RWPE1 (cell line): ENCODE measurements at regions not wholly inside any gene's neighbourhood (a gene's known extent, or its start where the extent isn't known, plus 50 kb on each side); places are given as distances from the start of the nearest gene placed in this dataset.
"Not testable (repeated sequence)": the region's sequence is repeated elsewhere in the genome, so short reads cannot be mapped to it uniquely, and the experiment has no call there.

ENCODE experiments used
- CTCF ChIA-PET: fragments of 350-600 bp; sonication (Branson Sonifier 250); formaldehyde crosslinking; extraction: SDS; loops from one replicate; lab custom pipeline; 2021; lab: Yijun Ruan, JAX
- POLR2A ChIA-PET: fragments of 400-600 bp; formaldehyde crosslinking; extraction: SDS; loops from one replicate; lab custom pipeline; 2020; ENCODE audit warnings: antibody characterized with exemption; ENCODE audit not compliant: low non-redundant PET; lab: Yijun Ruan, JAX
- DNase-seq: peaks from one replicate; pipeline ENCODE4 v3.0.0; 2012; ENCODE audit warnings: low spot score
- H3K27ac ChIP-seq: fragments of 450-650 bp; 2 replicates; pipeline ENCODE4 v1.5.1; 2017
- TF ChIP-seq, protein P1 (sequence below): fragments of 450-650 bp; conservative IDR thresholded peaks from 2 replicates; pipeline ENCODE4 v1.5.1; 2017; ENCODE audit warnings: low read depth, mild to moderate bottlenecking

DNA sequence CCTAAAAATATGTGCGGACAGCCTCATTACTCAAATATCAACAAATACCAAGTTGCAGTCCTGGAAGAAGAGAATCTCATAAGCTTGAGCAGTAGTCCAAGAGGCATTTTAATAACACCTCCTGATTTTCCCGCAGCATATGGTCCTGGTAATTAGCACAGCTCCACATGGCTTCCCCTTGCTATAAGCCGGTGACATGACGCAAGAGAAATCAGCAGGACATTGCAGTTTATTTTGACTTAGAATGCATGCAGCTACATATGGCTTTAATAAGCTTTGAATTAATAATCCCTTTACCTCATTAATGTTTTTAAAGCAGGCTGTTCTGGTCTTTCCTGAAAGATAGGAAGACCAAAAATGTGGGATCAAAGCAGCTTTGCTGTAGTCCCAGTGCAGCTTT lies 137.6 kb downstream of the RAMP3 start:
- ChIA-PET CTCF (no interaction called here), POLR2A (no interaction called here)
- DNase-seq: no peak
- TF ChIP-seq, protein P1, sequence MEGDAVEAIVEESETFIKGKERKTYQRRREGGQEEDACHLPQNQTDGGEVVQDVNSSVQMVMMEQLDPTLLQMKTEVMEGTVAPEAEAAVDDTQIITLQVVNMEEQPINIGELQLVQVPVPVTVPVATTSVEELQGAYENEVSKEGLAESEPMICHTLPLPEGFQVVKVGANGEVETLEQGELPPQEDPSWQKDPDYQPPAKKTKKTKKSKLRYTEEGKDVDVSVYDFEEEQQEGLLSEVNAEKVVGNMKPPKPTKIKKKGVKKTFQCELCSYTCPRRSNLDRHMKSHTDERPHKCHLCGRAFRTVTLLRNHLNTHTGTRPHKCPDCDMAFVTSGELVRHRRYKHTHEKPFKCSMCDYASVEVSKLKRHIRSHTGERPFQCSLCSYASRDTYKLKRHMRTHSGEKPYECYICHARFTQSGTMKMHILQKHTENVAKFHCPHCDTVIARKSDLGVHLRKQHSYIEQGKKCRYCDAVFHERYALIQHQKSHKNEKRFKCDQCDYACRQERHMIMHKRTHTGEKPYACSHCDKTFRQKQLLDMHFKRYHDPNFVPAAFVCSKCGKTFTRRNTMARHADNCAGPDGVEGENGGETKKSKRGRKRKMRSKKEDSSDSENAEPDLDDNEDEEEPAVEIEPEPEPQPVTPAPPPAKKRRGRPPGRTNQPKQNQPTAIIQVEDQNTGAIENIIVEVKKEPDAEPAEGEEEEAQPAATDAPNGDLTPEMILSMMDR: no peak
- H3K27ac ChIP-seq: no peak overlapping the region

DNA sequence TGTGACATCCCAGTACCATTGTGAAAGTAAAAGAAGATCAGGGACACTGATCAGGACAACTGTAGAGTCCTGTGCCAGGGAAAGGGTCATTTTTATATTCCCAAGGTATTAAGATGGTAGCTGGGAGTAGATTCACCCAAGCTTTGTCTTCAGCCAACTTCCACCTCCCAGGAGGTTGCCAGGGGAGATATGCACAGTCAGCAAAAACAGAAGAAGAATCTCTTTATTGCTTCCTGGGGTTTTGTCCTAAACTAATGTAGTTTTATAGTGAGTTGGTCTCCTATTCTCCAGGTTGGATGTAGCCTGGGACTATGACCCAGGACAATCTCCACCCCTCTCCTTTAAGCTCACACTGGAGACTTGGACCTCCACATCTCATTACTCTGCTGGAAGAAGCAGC lies 139.2 kb downstream of the RAMP3 start:
- H3K27ac ChIP-seq: no peak overlapping the region
- DNase-seq: no peak
- CTCF ChIA-PET: interaction anchor here (0.7 kb wide), 1 partner anchor 667 kb away, joined by 4 read pairs; no protein-coding TSS in a partner anchor
- TF ChIP-seq, protein P1: no peak
- POLR2A ChIA-PET: no interaction called here

DNA sequence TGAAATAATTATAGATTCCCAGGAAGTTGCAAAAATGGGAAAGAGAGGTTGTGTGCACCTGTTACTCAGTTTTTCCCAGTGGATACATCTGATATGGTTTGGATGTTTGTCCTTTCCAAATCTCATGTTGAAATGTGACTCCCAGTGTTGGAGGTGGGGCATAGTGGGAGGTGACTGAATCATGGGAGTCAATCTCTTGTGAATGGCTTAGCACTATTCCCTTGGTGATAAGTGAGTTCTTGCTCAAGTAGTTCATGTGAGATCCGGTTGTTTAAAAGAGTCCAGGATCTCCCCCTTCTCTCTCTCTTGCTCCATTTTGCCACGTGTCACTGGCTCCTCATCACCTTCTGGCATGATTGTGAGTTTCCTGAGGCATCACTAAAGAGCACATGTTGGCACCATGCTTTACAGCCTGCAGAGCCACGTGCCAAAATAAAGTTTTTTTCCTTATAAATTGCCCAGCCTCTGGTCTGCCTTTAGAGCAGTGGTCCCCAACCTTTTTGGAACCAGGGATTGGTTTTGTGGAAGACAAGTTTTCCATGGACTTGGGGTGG lies 149.2 kb downstream of the RAMP3 start:
- ChIA-PET CTCF (no interaction called here), POLR2A (no interaction called here)
- no peak overlapping the region for H3K27ac ChIP-seq
- DNase-seq: no peak
- TF ChIP-seq, protein P1: no peak

DNA sequence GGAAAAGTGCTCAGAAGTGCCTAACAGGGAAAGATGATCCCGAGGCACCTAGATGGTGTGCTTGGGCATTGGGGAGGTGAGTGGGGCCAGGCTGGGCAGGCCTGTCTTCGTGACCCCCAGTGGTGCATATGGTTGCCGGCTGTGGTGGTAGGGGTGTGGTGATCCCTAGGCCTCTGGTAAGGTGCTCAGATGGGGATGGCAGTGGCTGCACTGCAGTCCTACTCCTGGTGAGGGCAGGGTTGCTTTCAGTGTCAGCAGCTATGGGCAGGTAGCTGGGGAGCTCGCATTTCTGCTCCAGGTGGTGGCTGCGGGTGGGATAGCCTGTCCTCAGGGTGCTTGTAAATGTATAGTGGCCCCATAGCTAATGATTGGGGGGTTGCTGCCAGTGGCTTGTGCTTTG lies 154.0 kb downstream of the RAMP3 start:
- no peak for DNase-seq
- CTCF ChIA-PET: no interaction called here
- H3K27ac ChIP-seq: no peak overlapping the region
- TF ChIP-seq, protein P1: no peak
- POLR2A ChIA-PET: no interaction called here

DNA sequence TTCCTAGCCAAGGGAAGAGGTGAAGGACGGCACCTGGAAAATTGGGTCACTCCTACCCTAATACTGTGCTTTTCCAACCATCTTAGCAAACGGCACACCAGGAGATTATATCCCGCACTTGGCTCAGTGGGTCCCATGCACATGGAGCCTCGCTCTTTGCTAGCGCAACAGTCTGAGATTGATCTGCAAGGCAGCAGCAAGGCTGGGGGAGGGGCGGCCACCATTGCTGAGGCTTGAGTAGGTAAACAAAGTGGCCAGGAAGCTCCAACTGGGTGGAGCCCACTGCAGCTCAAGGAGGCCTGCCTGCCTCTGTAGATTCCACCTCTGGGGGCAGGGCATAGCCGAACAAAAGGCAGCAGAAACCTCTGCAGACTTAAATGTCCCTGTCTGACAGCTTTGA lies 157.9 kb downstream of the RAMP3 start:
- CTCF ChIA-PET, H3K27ac ChIP-seq, POLR2A ChIA-PET, DNase-seq: not testable (repeated sequence)

DNA sequence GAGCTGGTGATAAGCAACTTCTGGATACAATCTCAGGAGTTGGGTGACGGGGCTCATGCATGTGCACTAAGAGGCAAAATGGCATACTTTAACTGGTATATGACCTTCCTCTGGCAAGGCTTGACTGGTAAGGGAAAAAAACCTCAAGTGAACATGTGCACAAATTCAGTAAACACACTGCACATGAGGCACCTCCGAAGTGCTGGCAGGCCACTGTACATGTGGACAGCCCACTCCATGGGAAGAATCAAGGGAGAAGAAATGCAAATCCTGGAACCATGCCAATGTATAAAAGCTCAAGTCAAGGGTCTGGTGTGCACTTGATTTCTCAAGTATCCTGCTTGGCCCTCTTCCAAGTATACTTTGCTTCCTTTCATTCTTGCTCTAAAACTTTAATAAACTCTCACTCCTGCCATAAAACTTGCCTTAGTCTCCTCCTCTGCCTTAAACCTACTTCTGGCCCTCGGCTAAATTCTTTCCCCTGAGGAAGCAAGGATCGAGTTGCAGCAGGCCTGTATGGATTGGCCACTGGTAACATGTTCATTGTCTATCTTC lies 167.2 kb downstream of the RAMP3 start:
- ChIA-PET POLR2A (no interaction called here), CTCF (no interaction called here)
- DNase-seq: no peak
- H3K27ac ChIP-seq: no peak overlapping the region
- TF ChIP-seq, protein P1: no peak

DNA sequence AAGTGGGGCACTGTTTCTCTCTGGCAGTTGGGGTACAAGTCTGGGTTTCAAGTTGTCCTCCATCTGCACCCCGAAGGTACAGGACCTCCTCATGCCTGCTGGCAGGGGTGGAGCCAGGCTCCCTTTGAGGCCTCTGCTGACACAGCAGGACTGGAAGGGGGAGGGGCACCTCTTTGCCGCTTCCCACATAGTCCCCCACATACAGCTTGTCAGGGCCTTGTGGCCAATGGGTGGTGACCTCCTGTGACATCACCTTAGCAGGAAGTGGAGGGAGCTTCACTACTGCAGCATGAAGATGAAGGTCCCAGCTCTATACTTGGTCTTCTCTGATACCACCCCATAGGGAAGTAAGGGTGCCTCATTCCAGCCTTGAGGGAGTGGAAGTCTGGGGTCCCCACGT lies 167.8 kb downstream of the RAMP3 start:
- DNase-seq: no peak
- POLR2A ChIA-PET: no interaction called here
- no peak overlapping the region for H3K27ac ChIP-seq
- TF ChIP-seq, protein P1: no peak
- CTCF ChIA-PET: interaction anchor here (0.7 kb wide), 1 partner anchor 120 kb away, joined by 6 read pairs; no protein-coding TSS in a partner anchor
